Right kidney (tissue), 1 donor: ENCODE measurements at regions not wholly inside any gene's neighbourhood (a gene's known extent, or its start where the extent isn't known, plus 50 kb on each side); places are given as distances from the start of the nearest gene placed in this dataset.

ENCODE experiments used
- DNase-seq: peaks from one replicate; pipeline ENCODE4 v3.0.0-alpha.2; 2016

- DNase-seq: no peak
Measured at GRCh38 chr2:23153484-23153883, 231.5 kb upstream of the KLHL29 start.

- DNase-seq: no peak
Measured at GRCh38 chr2:23155022-23155421, 230.0 kb upstream of the KLHL29 start.

GRCh38 chr2:23157812-23158211 is 227.2 kb upstream of the KLHL29 start:
- no peak for DNase-seq

- DNase-seq: no peak
Measured at GRCh38 chr2:23158306-23158705, 226.7 kb upstream of the KLHL29 start.

GRCh38 chr2:23159746-23160405 is 225.1 kb upstream of the KLHL29 start:
- no peak for DNase-seq

- no peak for DNase-seq
Measured at GRCh38 chr2:23164173-23164572, 220.8 kb upstream of the KLHL29 start.

- DNase-seq: no peak
Measured at GRCh38 chr2:23169896-23170295, 215.1 kb upstream of the KLHL29 start.

GRCh38 chr2:23171108-23171507 is 213.9 kb upstream of the KLHL29 start:
- DNase-seq: no peak

- DNase-seq: no peak
Measured at GRCh38 chr2:23178396-23178795, 206.6 kb upstream of the KLHL29 start.

- DNase-seq: no peak
Measured at GRCh38 chr2:23183733-23184132, 201.2 kb upstream of the KLHL29 start.

- no peak for DNase-seq
Measured at GRCh38 chr2:23198316-23199114, 186.5 kb upstream of the KLHL29 start.

GRCh38 chr2:23199115-23199918 is 185.7 kb upstream of the KLHL29 start:
- no peak for DNase-seq

- DNase-seq: no peak
Measured at GRCh38 chr2:23200068-23200786, 184.8 kb upstream of the KLHL29 start.

- no peak for DNase-seq
Measured at GRCh38 chr2:23200787-23201114, 184.2 kb upstream of the KLHL29 start.

GRCh38 chr2:23203383-23203782 is 181.6 kb upstream of the KLHL29 start:
- DNase-seq: no peak

GRCh38 chr2:23204685-23205242 is 180.2 kb upstream of the KLHL29 start:
- no peak for DNase-seq

GRCh38 chr2:23206650-23207049 is 178.3 kb upstream of the KLHL29 start:
- no peak for DNase-seq

GRCh38 chr2:23207871-23208270 is 177.1 kb upstream of the KLHL29 start:
- no peak for DNase-seq

GRCh38 chr2:23208339-23208738 is 176.6 kb upstream of the KLHL29 start:
- no peak for DNase-seq

- no peak for DNase-seq
Measured at GRCh38 chr2:23209059-23209458, 175.9 kb upstream of the KLHL29 start.

- DNase-seq: no peak
Measured at GRCh38 chr2:23211987-23212583, 172.9 kb upstream of the KLHL29 start.

GRCh38 chr2:23213196-23213595 is 171.8 kb upstream of the KLHL29 start:
- no peak for DNase-seq
